Fibroblast of skin of left quadriceps (primary cell): ENCODE measurements at regions not wholly inside any gene's neighbourhood (a gene's known extent, or its start where the extent isn't known, plus 50 kb on each side); places are given as distances from the start of the nearest gene placed in this dataset.

Experiments used
- DNase-seq, 2 experiments: peaks; one replicate each; pipeline ENCODE4 v3.0.0-alpha.2; 2013; ENCODE audit warnings: low read depth in 2 of 2

- peak; percentile 49 for DNase-seq
Measured at GRCh38 chr1:201656311-201657032, 117.5 kb downstream of the NAV1 start.

- DNase-seq = no peak
Measured at GRCh38 chr1:201659572-201659971, 120.6 kb downstream of the NAV1 start.

GRCh38 chr1:201660931-201661822 lies 122.2 kb downstream of the NAV1 start:
- no peak for DNase-seq

DNA sequence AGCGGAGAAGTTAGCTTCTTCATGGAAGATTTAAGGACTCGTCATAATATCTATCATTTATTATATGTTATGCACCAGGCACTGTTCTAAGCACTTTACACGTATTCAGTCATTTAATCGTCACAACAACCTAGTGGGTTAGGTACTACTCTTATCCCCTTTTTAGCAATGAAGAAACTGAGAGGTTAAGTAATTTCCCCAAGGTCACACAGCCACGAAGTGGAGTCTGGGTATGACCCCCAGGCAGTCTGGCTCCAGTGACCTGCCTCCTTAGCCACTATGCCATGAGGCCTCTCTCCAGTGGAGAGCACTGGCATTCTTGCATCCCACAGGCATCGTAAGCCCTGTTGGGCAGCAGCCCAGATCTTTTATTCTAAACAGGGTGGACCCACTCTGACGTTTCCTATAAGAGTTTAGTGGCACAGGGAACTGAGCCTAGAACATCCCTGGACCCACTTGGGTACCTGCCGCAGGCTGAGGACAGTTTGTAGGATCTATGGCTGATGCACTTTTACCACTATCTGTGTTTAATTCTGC lies 123.0 kb downstream of the NAV1 start:
- DNase-seq = no peak

DNA sequence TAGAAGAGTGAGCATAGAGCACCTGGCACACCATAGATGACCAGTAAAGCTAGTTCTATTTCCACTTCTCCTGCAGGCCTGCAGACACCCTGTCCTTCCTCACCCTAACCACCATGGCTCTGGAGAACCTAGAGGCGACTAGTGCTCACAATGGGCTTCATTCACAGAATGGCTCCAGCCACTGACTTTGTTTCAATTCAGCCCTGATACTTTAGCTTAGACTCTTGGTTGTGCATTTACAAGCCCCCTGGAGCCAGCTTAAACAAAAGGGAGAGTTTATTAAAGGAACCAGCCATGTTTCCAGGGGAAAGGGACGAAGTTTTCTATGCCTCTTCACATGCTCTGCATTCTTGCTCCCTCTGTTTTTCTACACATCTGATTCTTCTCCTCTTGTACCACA lies 123.7 kb downstream of the NAV1 start:
- DNase-seq = no peak

- no peak for DNase-seq
Measured at GRCh38 chr1:201663491-201664113, 124.7 kb downstream of the NAV1 start.

DNA sequence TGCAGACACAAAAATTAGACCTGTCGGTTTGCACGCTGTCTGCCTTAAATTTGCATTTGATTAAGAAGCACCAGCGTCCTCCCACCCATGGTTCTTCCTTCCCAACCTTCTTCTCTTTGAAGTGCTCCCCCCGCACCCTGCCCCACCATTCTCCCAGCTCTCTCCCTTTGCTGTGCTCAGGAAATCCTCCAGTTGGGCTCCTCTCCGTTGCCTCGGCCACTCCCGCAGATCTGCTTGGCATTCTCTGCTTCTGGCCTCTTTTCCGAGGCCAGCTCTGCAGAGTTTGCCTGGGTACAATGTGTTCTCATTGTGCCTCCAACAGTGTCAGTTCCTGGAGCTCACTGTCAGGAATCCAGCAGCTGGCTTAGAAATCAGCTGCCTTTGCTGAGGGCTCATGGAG lies 126.1 kb downstream of the NAV1 start:
- DNase-seq = no peak

GRCh38 chr1:201666102-201666501 lies 127.2 kb downstream of the NAV1 start:
- DNase-seq = no peak

- no peak for DNase-seq
Measured at GRCh38 chr1:201666645-201667044, 127.7 kb downstream of the NAV1 start.

- no peak for DNase-seq
Measured at GRCh38 chr1:201667479-201667878, 128.6 kb downstream of the NAV1 start.

- DNase-seq = no peak
Measured at GRCh38 chr1:201670517-201670916, 131.6 kb downstream of the NAV1 start.

DNA sequence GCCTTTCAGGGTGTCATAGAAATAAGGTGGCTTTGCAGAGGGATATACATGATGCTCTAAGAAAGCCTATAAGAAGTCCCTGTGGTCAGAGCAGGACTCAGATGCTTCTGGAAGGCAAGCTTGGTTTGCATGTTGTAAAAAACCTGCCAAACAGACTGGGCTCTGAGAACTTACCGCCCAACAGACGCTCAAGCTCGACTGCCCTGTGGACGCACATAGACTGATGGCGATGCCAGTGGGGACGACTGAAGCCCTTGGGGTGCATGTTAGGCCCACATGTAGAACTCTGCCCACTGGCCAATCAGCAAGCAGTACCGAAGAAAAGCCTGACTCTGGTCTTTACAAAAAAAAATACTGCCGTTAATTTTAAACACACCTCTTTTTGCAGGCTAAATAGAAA lies 133.8 kb downstream of the NAV1 start:
- DNase-seq = no peak

GRCh38 chr1:201673093-201673492 lies 134.2 kb downstream of the NAV1 start:
- DNase-seq = no peak

- DNase-seq = no peak
Measured at GRCh38 chr1:201673915-201674314, 135.0 kb downstream of the NAV1 start.

DNA sequence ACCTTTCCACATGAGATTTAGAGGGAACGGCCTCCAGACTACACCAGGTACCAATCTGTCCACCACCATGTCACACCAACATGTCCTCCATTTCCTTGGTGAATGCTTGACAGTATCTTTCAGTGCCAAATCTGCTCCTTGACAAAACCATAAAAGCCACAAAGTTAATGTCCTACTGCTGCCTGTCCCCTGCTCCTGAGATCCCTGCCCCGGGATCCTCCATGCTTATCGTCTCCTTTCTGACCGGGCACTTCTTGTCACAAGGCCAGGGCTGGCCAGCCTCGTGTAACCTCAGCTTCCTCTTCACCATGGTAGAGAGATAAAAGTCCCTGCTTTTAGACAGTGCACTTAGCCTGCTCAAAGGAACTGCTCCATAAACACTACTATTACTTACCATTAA lies 136.2 kb downstream of the NAV1 start:
- DNase-seq = no peak

DNA sequence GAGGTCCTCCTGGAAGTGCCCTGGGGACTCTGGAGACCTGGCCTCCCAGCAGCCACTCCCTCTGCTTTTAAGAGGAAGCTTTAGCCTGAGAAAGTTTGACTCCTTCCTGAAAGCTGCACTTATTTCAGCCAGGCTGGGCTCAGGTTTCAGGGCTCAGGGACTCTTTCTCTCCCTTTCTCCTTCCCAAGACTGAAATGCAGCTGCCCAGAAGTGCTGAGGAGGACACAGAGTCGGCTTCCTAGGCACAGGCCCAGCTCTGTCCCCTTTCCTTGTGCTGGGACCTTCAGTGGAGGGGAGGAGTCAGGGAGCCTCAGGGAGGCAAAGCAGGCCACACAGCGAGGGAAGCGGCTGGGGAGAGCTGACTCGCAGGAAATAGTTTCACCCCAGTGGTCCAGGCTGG lies 137.3 kb downstream of the NAV1 start:
- DNase-seq = no peak

GRCh38 chr1:201676641-201677040 lies 137.7 kb downstream of the NAV1 start:
- no peak for DNase-seq

GRCh38 chr1:201678264-201679101 lies 139.6 kb downstream of the NAV1 start:
- no peak for DNase-seq

DNA sequence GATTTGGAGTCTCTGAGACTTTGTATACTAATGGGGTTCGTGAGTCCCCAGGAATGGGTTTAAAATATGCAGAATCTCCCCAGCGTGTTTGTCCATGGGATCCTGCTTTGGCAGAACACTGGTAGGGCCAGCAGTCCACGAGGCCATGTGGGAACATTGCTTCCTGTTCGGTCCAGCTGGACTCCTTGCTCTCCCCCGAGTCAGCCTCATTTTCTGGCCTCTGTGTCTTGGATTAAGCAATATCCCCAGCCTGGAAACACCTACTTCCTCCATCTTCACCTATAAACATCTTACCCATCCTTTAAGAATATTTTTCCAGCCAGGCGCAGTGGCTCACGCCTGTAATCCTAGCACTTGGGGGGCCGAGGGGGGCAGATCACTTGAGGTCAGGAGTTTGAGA lies 142.4 kb downstream of the NAV1 start:
- no peak for DNase-seq

- no peak for DNase-seq
Measured at GRCh38 chr1:201682964-201683363, 144.0 kb downstream of the NAV1 start.

GRCh38 chr1:201683397-201683796 lies 144.5 kb downstream of the NAV1 start:
- no peak for DNase-seq

GRCh38 chr1:201685485-201685884 lies 143.5 kb upstream of the IPO9 start:
- DNase-seq = no peak
